ENCODE measurements at regions not wholly inside any gene's neighbourhood (a gene's known extent, or its start where the extent isn't known, plus 50 kb on each side); places are given as distances from the start of the nearest gene placed in this dataset.

- Histone ChIP-seq H4K20me1 (replicated peaks; ENCODE audit: control insufficient read depth, extremely low read depth, insufficient read depth, low read length) (no peaks in the 10 kb centered on the region), H3K36me3 (ENCODE audit: control insufficient read depth in 2 of 2, extremely low read depth in 1 of 2, insufficient read depth in 2 of 2, low read length in 2 of 2) (no peaks in the 10 kb centered on the region), H3K4me1 (ENCODE audit: control insufficient read depth, extremely low read depth, insufficient read depth, low read length) (no peaks in the 10 kb centered on the region), H3K9me1 (replicated peaks; ENCODE audit: control insufficient read depth, extremely low read depth, insufficient read depth, low read length) (no peaks in the 10 kb centered on the region), H3K27me3 (ENCODE audit: control insufficient read depth in 2 of 2, insufficient read depth in 2 of 2, low read length in 2 of 2) (no peaks in the 10 kb centered on the region), H3K9ac (replicated peaks; ENCODE audit: extremely low read depth, insufficient read depth, low read length) (no peak overlapping the region), H3K9me3 (replicated peaks; ENCODE audit: control insufficient read depth, insufficient read depth, low read length) (no peaks in the 10 kb centered on the region), H2AFZ (ENCODE audit: low read depth, low read length) (no peak overlapping the region), H3K4me3 (replicated peaks in 1 of 3; ENCODE audit: insufficient read depth in 1 of 3, low read depth in 1 of 3, low read length in 3 of 3) (no peak overlapping the region), H3K4me2 (ENCODE audit: insufficient read depth, low read length) (no peak overlapping the region), H3K27ac (ENCODE audit: insufficient read depth, low read depth, low read length) (no peak overlapping the region), H3K79me2 (ENCODE audit: control insufficient read depth, insufficient read depth, low read length) (no peaks in the 10 kb centered on the region)
- FAIRE-seq (no peak), DNase-seq (ENCODE audit: low read depth, low spot score) (no peak)
- ChIA-PET POLR2A (no interaction called here), CTCF (no interaction called here)
- dilution Hi-C loops (cut with MboI; ENCODE audit: extremely low pct_ligation_motif_present, low sequenced_read_pairs) (no loop called here), intact Hi-C loops (cut with micrococcal nuclease) (no loop called here)
- BruUV-seq (replicated peaks) = no TSS peak
- TF ChIP-seq FOS (IDR thresholded peaks at IDR 0.05; ENCODE audit: borderline replicate concordance, insufficient read depth, low read length) (no peak), CTCF (IDR thresholded peaks at IDR 0.05; ENCODE audit: extremely low read depth in 1 of 2, insufficient read depth in 1 of 2, low read depth in 1 of 2, low read length in 2 of 2) (no peak)
These were observed 178.9 kb downstream of the STK31 start for GRCh38 chr7:23888958-23889357.

- intact Hi-C loops (cut with micrococcal nuclease) = no loop called here
- no peak overlapping the region for H3K9ac ChIP-seq (replicated peaks; ENCODE audit: extremely low read depth, insufficient read depth, low read length)
- H4K20me1 ChIP-seq (replicated peaks; ENCODE audit: control insufficient read depth, extremely low read depth, insufficient read depth, low read length) = no peaks in the 10 kb centered on the region
- H3K27ac ChIP-seq (ENCODE audit: insufficient read depth, low read depth, low read length) = no peak overlapping the region
- dilution Hi-C loops (cut with MboI; ENCODE audit: extremely low pct_ligation_motif_present, low sequenced_read_pairs) = no loop called here
- H3K79me2 ChIP-seq (ENCODE audit: control insufficient read depth, insufficient read depth, low read length) = no peaks in the 10 kb centered on the region
- no peaks in the 10 kb centered on the region for H3K27me3 ChIP-seq (ENCODE audit: control insufficient read depth in 2 of 2, insufficient read depth in 2 of 2, low read length in 2 of 2)
- no peak overlapping the region for H3K4me3 ChIP-seq (replicated peaks in 1 of 3; ENCODE audit: insufficient read depth in 1 of 3, low read depth in 1 of 3, low read length in 3 of 3)
- no TSS peak for BruUV-seq (replicated peaks)
- no peaks in the 10 kb centered on the region for H3K4me1 ChIP-seq (ENCODE audit: control insufficient read depth, extremely low read depth, insufficient read depth, low read length)
- H3K9me1 ChIP-seq (replicated peaks; ENCODE audit: control insufficient read depth, extremely low read depth, insufficient read depth, low read length) = no peaks in the 10 kb centered on the region
- H2AFZ ChIP-seq (ENCODE audit: low read depth, low read length) = no peak overlapping the region
- TF ChIP-seq JUN (IDR thresholded peaks at IDR 0.05; ENCODE audit: borderline replicate concordance, insufficient read depth, insufficient read length, low read depth) = no peak
- TF ChIP-seq GATA2 (IDR thresholded peaks at IDR 0.05; ENCODE audit: insufficient read depth, insufficient read length, low read depth, low read length) = no peak
- no peak for TF ChIP-seq CTCF (IDR thresholded peaks at IDR 0.05; ENCODE audit: extremely low read depth in 1 of 2, insufficient read depth in 1 of 2, low read depth in 1 of 2, low read length in 2 of 2)
- TF ChIP-seq POLR2A (IDR thresholded peaks at IDR 0.05; ENCODE audit: low read depth, low read length) = no peak
- CTCF ChIA-PET = interaction anchor here (0.6 kb wide), 1 partner anchor 9 kb away, joined by 3 read pairs; no protein-coding TSS in a partner anchor
- no peak for FAIRE-seq
- DNase-seq (ENCODE audit: low read depth, low spot score) = no peak
- POLR2A ChIA-PET = no interaction called here
- H3K4me2 ChIP-seq (ENCODE audit: insufficient read depth, low read length) = no peak overlapping the region
- no peaks in the 10 kb centered on the region for H3K36me3 ChIP-seq (ENCODE audit: control insufficient read depth in 2 of 2, extremely low read depth in 1 of 2, insufficient read depth in 2 of 2, low read length in 2 of 2)
- no peaks in the 10 kb centered on the region for H3K9me3 ChIP-seq (replicated peaks; ENCODE audit: control insufficient read depth, insufficient read depth, low read length)
These were observed 179.5 kb downstream of the STK31 start for GRCh38 chr7:23889566-23889965.

Data from endothelial cell of umbilical vein (primary cell).